ENCODE measurements at regions not wholly inside any gene's neighbourhood (a gene's known extent, or its start where the extent isn't known, plus 50 kb on each side); places are given as distances from the start of the nearest gene placed in this dataset.

DNA sequence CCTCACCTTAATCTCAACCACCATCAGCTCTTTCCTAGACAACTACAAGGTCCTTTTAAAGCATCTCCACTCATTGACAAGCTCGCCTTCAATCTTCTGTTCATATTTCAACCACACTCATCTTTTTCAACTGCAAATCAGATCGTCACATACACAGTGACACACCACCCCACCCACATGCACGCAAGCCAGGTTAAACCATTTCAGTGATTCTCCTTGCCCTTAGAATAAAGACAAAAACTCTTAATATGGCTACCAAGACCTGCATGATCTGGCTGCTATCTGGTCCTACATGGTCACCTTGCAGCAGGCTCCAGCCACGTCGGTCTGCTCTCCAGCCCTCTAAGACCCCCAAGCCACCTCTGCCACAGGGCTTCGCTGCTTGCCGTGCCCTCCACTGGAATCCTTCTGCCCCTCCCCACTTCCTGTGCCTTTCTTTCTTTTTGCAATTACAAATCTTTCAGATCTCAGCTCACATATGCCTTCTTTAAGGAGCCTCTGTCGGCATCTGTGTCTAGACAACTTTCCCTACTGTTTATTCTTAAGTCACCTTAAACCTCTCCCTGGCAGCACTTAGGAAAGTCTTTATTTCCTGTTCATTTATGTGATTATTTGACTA lies 507.3 kb upstream of the ARID1B start:
- no peaks in the 10 kb centered on the region for H3K27me3 ChIP-seq (ENCODE audit: low read depth, low read length)
- TF ChIP-seq EZH2phosphoT487 (IDR thresholded peaks at IDR 0.05; ENCODE audit: low read depth): no peak
- H3K4me2 ChIP-seq (ENCODE audit: low read length): no peak overlapping the region
- no peak overlapping the region for H3K27ac ChIP-seq (ENCODE audit: low read length)
- H3K36me3 ChIP-seq (replicated peaks; ENCODE audit: low read depth, low read length): no peaks in the 10 kb centered on the region
- no peak overlapping the region for H2AFZ ChIP-seq (ENCODE audit: low read depth, low read length)
- H3K79me2 ChIP-seq (ENCODE audit: low read length): no peaks in the 10 kb centered on the region
- H3K9ac ChIP-seq (ENCODE audit: low read length): no peak overlapping the region
- H3K4me1 ChIP-seq (ENCODE audit: low read length): no peaks in the 10 kb centered on the region
- no peaks in the 10 kb centered on the region for H4K20me1 ChIP-seq (ENCODE audit: insufficient read depth, low read length)
- no peaks in the 10 kb centered on the region for H3K9me3 ChIP-seq (ENCODE audit: insufficient read depth, low read length)
- no peak overlapping the region for H3K4me3 ChIP-seq (ENCODE audit: low read length)

DNA sequence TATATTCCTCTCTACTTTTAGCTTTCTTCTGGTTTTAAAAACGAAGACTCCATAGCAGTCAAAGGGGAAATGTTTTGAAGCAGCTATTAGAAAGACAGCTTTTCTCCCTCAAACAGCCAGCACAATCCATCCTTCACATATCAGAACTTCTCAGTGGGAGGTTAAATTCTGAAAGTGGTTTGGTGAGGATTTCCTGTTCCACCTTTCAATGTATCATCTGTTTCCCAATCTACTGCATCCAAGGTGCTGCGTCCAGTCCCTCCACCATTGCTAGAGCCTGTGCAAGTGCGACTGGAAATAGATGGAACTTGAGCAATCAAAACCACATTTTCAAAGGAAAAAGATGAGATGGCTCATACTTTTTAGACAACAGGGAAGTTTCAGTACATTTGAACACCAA lies 508.3 kb upstream of the ARID1B start:
- Histone ChIP-seq H3K9me3 (ENCODE audit: insufficient read depth, low read length) (no peaks in the 10 kb centered on the region), H3K4me1 (ENCODE audit: low read length) (no peaks in the 10 kb centered on the region), H3K79me2 (ENCODE audit: low read length) (no peaks in the 10 kb centered on the region), H2AFZ (ENCODE audit: low read depth, low read length) (no peak overlapping the region), H3K27ac (ENCODE audit: low read length) (no peak overlapping the region), H4K20me1 (ENCODE audit: insufficient read depth, low read length) (no peaks in the 10 kb centered on the region), H3K9ac (ENCODE audit: low read length) (no peak overlapping the region), H3K4me2 (ENCODE audit: low read length) (no peak overlapping the region), H3K4me3 (ENCODE audit: low read length) (no peak overlapping the region), H3K27me3 (ENCODE audit: low read depth, low read length) (no peaks in the 10 kb centered on the region), H3K36me3 (replicated peaks; ENCODE audit: low read depth, low read length) (no peaks in the 10 kb centered on the region)
- no peak for TF ChIP-seq EZH2phosphoT487 (IDR thresholded peaks at IDR 0.05; ENCODE audit: low read depth)
- TF ChIP-seq, protein P1, sequence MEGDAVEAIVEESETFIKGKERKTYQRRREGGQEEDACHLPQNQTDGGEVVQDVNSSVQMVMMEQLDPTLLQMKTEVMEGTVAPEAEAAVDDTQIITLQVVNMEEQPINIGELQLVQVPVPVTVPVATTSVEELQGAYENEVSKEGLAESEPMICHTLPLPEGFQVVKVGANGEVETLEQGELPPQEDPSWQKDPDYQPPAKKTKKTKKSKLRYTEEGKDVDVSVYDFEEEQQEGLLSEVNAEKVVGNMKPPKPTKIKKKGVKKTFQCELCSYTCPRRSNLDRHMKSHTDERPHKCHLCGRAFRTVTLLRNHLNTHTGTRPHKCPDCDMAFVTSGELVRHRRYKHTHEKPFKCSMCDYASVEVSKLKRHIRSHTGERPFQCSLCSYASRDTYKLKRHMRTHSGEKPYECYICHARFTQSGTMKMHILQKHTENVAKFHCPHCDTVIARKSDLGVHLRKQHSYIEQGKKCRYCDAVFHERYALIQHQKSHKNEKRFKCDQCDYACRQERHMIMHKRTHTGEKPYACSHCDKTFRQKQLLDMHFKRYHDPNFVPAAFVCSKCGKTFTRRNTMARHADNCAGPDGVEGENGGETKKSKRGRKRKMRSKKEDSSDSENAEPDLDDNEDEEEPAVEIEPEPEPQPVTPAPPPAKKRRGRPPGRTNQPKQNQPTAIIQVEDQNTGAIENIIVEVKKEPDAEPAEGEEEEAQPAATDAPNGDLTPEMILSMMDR (IDR thresholded peaks at IDR 0.05; ENCODE audit: low read depth, low read length): no peak

DNA sequence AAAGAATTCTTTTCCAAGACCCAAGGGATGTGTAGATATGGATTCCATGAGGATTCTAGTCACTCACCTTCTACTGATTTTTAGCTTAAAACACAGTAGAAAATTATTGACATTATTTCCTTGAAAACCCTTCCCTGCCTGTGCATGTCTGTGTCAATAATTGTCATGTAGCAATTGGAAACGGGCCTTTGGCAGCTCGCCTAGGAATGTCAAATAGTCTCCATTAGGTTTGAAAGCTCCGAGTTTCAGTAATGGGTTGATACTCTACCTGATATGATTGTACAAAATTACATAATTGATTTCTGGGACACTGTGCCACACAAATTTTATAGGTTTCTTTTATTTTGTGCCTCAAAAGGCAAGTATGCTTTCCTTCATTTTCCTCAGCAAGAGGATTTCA lies 515.2 kb upstream of the ARID1B start:
- Histone ChIP-seq H3K27me3 (ENCODE audit: low read depth, low read length) (no peaks in the 10 kb centered on the region), H3K9me3 (ENCODE audit: insufficient read depth, low read length) (no peaks in the 10 kb centered on the region), H3K36me3 (replicated peaks; ENCODE audit: low read depth, low read length) (no peaks in the 10 kb centered on the region), H3K9ac (ENCODE audit: low read length) (no peak overlapping the region), H3K4me3 (ENCODE audit: low read length) (no peak overlapping the region), H3K4me1 (ENCODE audit: low read length) (no peaks in the 10 kb centered on the region), H3K79me2 (ENCODE audit: low read length) (no peaks in the 10 kb centered on the region), H3K27ac (ENCODE audit: low read length) (no peak overlapping the region), H3K4me2 (ENCODE audit: low read length) (no peak overlapping the region), H4K20me1 (ENCODE audit: insufficient read depth, low read length) (no peaks in the 10 kb centered on the region), H2AFZ (ENCODE audit: low read depth, low read length) (no peak overlapping the region)
- TF ChIP-seq, protein P1 (IDR thresholded peaks at IDR 0.05; ENCODE audit: low read depth, low read length): no peak
- no peak for TF ChIP-seq EZH2phosphoT487 (IDR thresholded peaks at IDR 0.05; ENCODE audit: low read depth)

DNA sequence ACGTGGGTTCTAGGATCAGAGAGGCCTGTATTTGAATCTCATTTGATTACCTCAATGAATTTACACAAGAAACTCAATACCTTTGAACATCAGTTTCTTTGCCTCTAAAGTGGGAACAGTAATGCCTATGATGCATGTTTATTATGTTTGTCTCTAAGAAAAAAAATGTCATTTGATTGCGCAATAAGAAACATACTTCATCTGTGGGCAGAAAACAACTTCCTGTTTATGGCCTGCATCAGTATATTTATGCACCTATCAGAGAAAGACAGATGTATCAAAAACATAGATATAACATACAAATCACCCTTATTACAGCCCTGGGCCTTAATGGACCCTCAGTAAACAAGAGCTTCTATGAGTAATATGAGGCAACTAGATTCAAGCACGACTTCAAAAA lies 516.4 kb upstream of the ARID1B start:
- Histone ChIP-seq H3K4me2 (ENCODE audit: low read length) (no peak overlapping the region), H4K20me1 (ENCODE audit: insufficient read depth, low read length) (no peaks in the 10 kb centered on the region), H3K27me3 (ENCODE audit: low read depth, low read length) (no peaks in the 10 kb centered on the region), H3K9ac (ENCODE audit: low read length) (no peak overlapping the region), H3K4me1 (ENCODE audit: low read length) (no peaks in the 10 kb centered on the region), H3K4me3 (ENCODE audit: low read length) (no peak overlapping the region), H3K36me3 (replicated peaks; ENCODE audit: low read depth, low read length) (no peaks in the 10 kb centered on the region), H3K27ac (ENCODE audit: low read length) (no peak overlapping the region), H2AFZ (ENCODE audit: low read depth, low read length) (no peak overlapping the region), H3K9me3 (ENCODE audit: insufficient read depth, low read length) (no peaks in the 10 kb centered on the region), H3K79me2 (ENCODE audit: low read length) (no peaks in the 10 kb centered on the region)
- TF ChIP-seq EZH2phosphoT487 (IDR thresholded peaks at IDR 0.05; ENCODE audit: low read depth): no peak
- TF ChIP-seq, protein P1 (IDR thresholded peaks at IDR 0.05; ENCODE audit: low read depth, low read length): no peak
